SK-N-SH (cell line): ENCODE measurements at regions not wholly inside any gene's neighbourhood (a gene's known extent, or its start where the extent isn't known, plus 50 kb on each side); places are given as distances from the start of the nearest gene placed in this dataset.

Experiments used
- CTCF ChIA-PET: fragments of 300-600, 350-600 bp; formaldehyde crosslinking; extraction: SDS; loops from one replicate; lab custom pipeline; 2021; lab: Yijun Ruan, JAX
- POLR2A ChIA-PET: fragments of 350-600 bp; sonication (Branson Sonifier 250); formaldehyde crosslinking; extraction: SDS; loops from one replicate; lab custom pipeline; 2020; ENCODE audit warnings: antibody characterized with exemption, inconsistent platforms; lab: Yijun Ruan, JAX
- DNase-seq: peaks from one replicate; pipeline ENCODE4 v3.0.0; 2012
- H2AFZ ChIP-seq: fragments of 200-600 bp; sonication (generic); 2 replicates; pipeline ENCODE4 v1.8.1; 2016; ENCODE audit warnings: antibody characterized with exemption, mild to moderate bottlenecking, low read depth
- H3F3A ChIP-seq: fragments of 200-600 bp; sonication (generic); replicated peaks from 2 replicates; pipeline ENCODE3; 2016; ENCODE audit warnings: antibody characterized with exemption, mild to moderate bottlenecking; ENCODE audit not compliant: insufficient read depth
- H3K27ac ChIP-seq, 2 experiments: fragments of 200-500 bp in 1 of 2; fragments of 200-600 bp in 1 of 2; sonication (Bioruptor generic) in 1 of 2; sonication (generic), shearing (Covaris generic) in 1 of 2; 2 replicates each; pipeline versions ENCODE4 v1.5.1 to v1.6.1; 2014 to 2016; ENCODE audit warnings: low read depth in 2 of 2, inconsistent platforms in 1 of 2, low read length in 1 of 2, mild to moderate bottlenecking in 1 of 2, mixed read lengths in 1 of 2
- H3K27me3 ChIP-seq: fragments of 200-600 bp; sonication (generic), shearing (Covaris generic); 2 replicates; pipeline ENCODE4 v1.6.1; 2016; ENCODE audit warnings: mixed run types; ENCODE audit not compliant: insufficient read depth
- H3K36me3 ChIP-seq, 2 experiments: fragments of 200-500 bp in 1 of 2; fragments of 200-600 bp in 1 of 2; sonication (Bioruptor generic) in 1 of 2; sonication (generic) in 1 of 2; replicated peaks in 1 of 2; 2 replicates each; pipeline versions ENCODE3 to v1.5.1; 2014 to 2016; ENCODE audit warnings: low read length in 1 of 2, mild to moderate bottlenecking in 1 of 2; ENCODE audit not compliant: insufficient read depth in 2 of 2, control insufficient read depth in 1 of 2
- H3K4me1 ChIP-seq, 2 experiments: fragments of 200-500 bp in 1 of 2; fragments of 200-600 bp in 1 of 2; sonication (Bioruptor generic) in 1 of 2; sonication (generic), shearing (Covaris generic) in 1 of 2; 2 replicates each; pipeline versions ENCODE4 v1.5.1 to v1.6.1; 2014 to 2016; ENCODE audit warnings: low read depth in 1 of 2, low read length in 1 of 2, mixed run types in 1 of 2; ENCODE audit not compliant: insufficient read depth in 2 of 2, control insufficient read depth in 1 of 2
- H3K4me2 ChIP-seq: fragments of 200-600 bp; sonication (generic), shearing (Covaris generic); 2 replicates; pipeline ENCODE4 v1.6.1; 2017; ENCODE audit warnings: mixed run types
- H3K4me3 ChIP-seq, 2 experiments: fragments of 200-500 bp in 1 of 2; fragments of 200-600 bp in 1 of 2; sonication (Bioruptor generic) in 1 of 2; sonication (generic), shearing (Covaris generic) in 1 of 2; 2 replicates each; pipeline versions ENCODE4 v1.5.1 to v1.8.1; 2014 to 2016; ENCODE audit warnings: low read depth in 2 of 2, inconsistent platforms in 1 of 2, low read length in 1 of 2, mild to moderate bottlenecking in 1 of 2, mixed read lengths in 1 of 2, moderate library complexity in 1 of 2
- H3K79me2 ChIP-seq: fragments of 200-600 bp; sonication (generic); 2 replicates; pipeline ENCODE4 v1.8.1; 2017; ENCODE audit warnings: mild to moderate bottlenecking; ENCODE audit not compliant: insufficient read depth
- H3K9ac ChIP-seq: fragments of 200-600 bp; sonication (generic); 2 replicates; pipeline ENCODE4 v1.6.1; 2017; ENCODE audit warnings: mixed run types
- H3K9me2 ChIP-seq: fragments of 200-600 bp; sonication (generic); 2 replicates; pipeline ENCODE4 v1.6.1; 2017; ENCODE audit warnings: mixed run types
- H3K9me3 ChIP-seq: fragments of 200-600 bp; sonication (generic); 2 replicates; pipeline ENCODE4 v1.6.1; 2017; ENCODE audit warnings: mixed run types, mild to moderate bottlenecking, moderate library complexity
- H4K20me1 ChIP-seq: fragments of 200-600 bp; sonication (generic); 2 replicates; pipeline ENCODE4 v1.6.1; 2017; ENCODE audit warnings: mild to moderate bottlenecking, mixed run types; ENCODE audit not compliant: insufficient read depth
- ELF1 ChIP-seq: IDR thresholded peaks from 2 replicates; pipeline ENCODE4 v1.4.0; 2012
- EP300 ChIP-seq, 2 experiments: IDR thresholded peaks; 2 replicates each; pipeline versions ENCODE4 v1.4.0 to v1.6.1; 2012; ENCODE audit warnings: borderline replicate concordance in 1 of 2, low read depth in 1 of 2, low read length in 1 of 2
- EZH2phosphoT487 ChIP-seq: fragments of 200-600 bp; sonication (generic); IDR thresholded peaks from 2 replicates; pipeline ENCODE4 v1.6.1; 2017; ENCODE audit warnings: low read depth, mixed run types, mild to moderate bottlenecking, antibody characterized with exemption, moderate library complexity, borderline replicate concordance
- FOSL2 ChIP-seq: IDR thresholded peaks from 2 replicates; pipeline ENCODE4 v1.4.0; 2012; ENCODE audit warnings: low read depth, mild to moderate bottlenecking, moderate library complexity, borderline replicate concordance
- FOXM1 ChIP-seq: IDR thresholded peaks from 2 replicates; pipeline ENCODE4 v1.4.0; 2012; ENCODE audit warnings: low read depth, mild to moderate bottlenecking
- GABPA ChIP-seq: IDR thresholded peaks from 2 replicates; pipeline ENCODE4 v1.4.0; 2012; ENCODE audit warnings: low read depth, mild to moderate bottlenecking
- IRF3 ChIP-seq: fragments of 150-350 bp; IDR thresholded peaks from 2 replicates; pipeline ENCODE4 v1.6.1; 2016; ENCODE audit warnings: mild to moderate bottlenecking, low read depth, low read length
- MAX ChIP-seq: IDR thresholded peaks from 2 replicates; pipeline ENCODE4 v1.4.0; 2012; ENCODE audit warnings: low read depth
- MEF2A ChIP-seq: IDR thresholded peaks from 2 replicates; pipeline ENCODE4 v1.4.0; 2012; ENCODE audit warnings: low read depth, borderline replicate concordance
- NFIC ChIP-seq: IDR thresholded peaks from 2 replicates; pipeline ENCODE4 v1.4.0; 2012; ENCODE audit warnings: borderline replicate concordance
- NRF1 ChIP-seq: IDR thresholded peaks from 2 replicates; pipeline ENCODE4 v1.6.1; 2012; ENCODE audit warnings: low read depth, mild to moderate bottlenecking, low read length
- RAD21 ChIP-seq: IDR thresholded peaks from 2 replicates; pipeline ENCODE4 v1.6.1; 2012; ENCODE audit warnings: mild to moderate bottlenecking, low read length
- REST ChIP-seq: IDR thresholded peaks from 2 replicates; pipeline ENCODE4 v1.6.1; 2012; ENCODE audit warnings: mild to moderate bottlenecking, low read depth, low read length, moderate library complexity
- RFX5 ChIP-seq: IDR thresholded peaks from 2 replicates; pipeline ENCODE4 v1.6.1; 2012; ENCODE audit warnings: mild to moderate bottlenecking, improper control_type of control experiment, low read length
- SIN3A ChIP-seq: IDR thresholded peaks from 2 replicates; pipeline ENCODE4 v1.6.1; 2012; ENCODE audit warnings: low read depth, mild to moderate bottlenecking, low read length, moderate library complexity, borderline replicate concordance
- TAF1 ChIP-seq: IDR thresholded peaks from 2 replicates; pipeline ENCODE4 v1.6.1; 2012; ENCODE audit warnings: low read depth, mild to moderate bottlenecking, low read length, moderate library complexity, borderline replicate concordance
- TEAD4 ChIP-seq: IDR thresholded peaks from 2 replicates; pipeline ENCODE4 v1.4.0; 2012; ENCODE audit warnings: mild to moderate bottlenecking, borderline replicate concordance; ENCODE audit not compliant: insufficient read depth
- WGBS: methylation state at CpG from one replicate; pipeline ENCODE4 v1.1.6; 2017; ENCODE audit warnings: low lambda C conversion rate; 5-methylcytosine and 5-hydroxymethylcytosine counted together
- TF ChIP-seq, protein P1 (sequence below): IDR thresholded peaks from 2 replicates; pipeline ENCODE4; 2012
- TF ChIP-seq, protein P2 (sequence below): IDR thresholded peaks from 2 replicates; pipeline ENCODE4 v1.4.0; 2012; ENCODE audit warnings: low read depth, borderline replicate concordance
- TF ChIP-seq, protein P3 (sequence below): fragments of 150-350 bp; IDR thresholded peaks from 2 replicates; pipeline ENCODE4 v1.6.1; 2017; ENCODE audit warnings: antibody characterized with exemption, low read length, low read depth, borderline replicate concordance

GRCh38 chr6:145135702-145136101, 599.6 kb downstream of the EPM2A start:
- Histone ChIP-seq H3K9me3 (no peaks in the 10 kb centered on the region), H3K27me3 (no peaks in the 10 kb centered on the region), H3K4me2 (no peak overlapping the region), H3F3A (no peaks in the 10 kb centered on the region), H4K20me1 (no peaks in the 10 kb centered on the region), H3K4me3 (no peak overlapping the region), H3K27ac (no peak overlapping the region), H3K9ac (no peak overlapping the region), H3K79me2 (no peaks in the 10 kb centered on the region), H3K9me2 (no peaks in the 10 kb centered on the region), H2AFZ (no peak overlapping the region), H3K4me1 (peaks cover 0 to 9% of the 10 kb centered on the region in 2 experiments; a peak in 3 of 4 replicates), H3K36me3 (no peaks in the 10 kb centered on the region)
- ChIA-PET POLR2A (no interaction called here), CTCF (interaction anchor here (2.6 kb wide), 1 partner anchor 552 kb away, joined by 11 read pairs; no protein-coding TSS in a partner anchor)
- 58% methylated on average over 6 of the region's 6 CpGs for WGBS
- DNase-seq, result no peak
- no peak for TF ChIP-seq NFIC
- no peak for TF ChIP-seq MEF2A
- no peak for TF ChIP-seq ELF1
- TF ChIP-seq TEAD4, result no peak
- TF ChIP-seq EZH2phosphoT487, result no peak
- no peak for TF ChIP-seq RAD21
- TF ChIP-seq EP300 (IDR thresholded peaks at IDR 0.05; ENCODE audit: borderline replicate concordance in 1 of 2, low read depth in 1 of 2, low read length in 1 of 2), result no peak
- TF ChIP-seq TAF1, result no peak
- TF ChIP-seq, protein P1, sequence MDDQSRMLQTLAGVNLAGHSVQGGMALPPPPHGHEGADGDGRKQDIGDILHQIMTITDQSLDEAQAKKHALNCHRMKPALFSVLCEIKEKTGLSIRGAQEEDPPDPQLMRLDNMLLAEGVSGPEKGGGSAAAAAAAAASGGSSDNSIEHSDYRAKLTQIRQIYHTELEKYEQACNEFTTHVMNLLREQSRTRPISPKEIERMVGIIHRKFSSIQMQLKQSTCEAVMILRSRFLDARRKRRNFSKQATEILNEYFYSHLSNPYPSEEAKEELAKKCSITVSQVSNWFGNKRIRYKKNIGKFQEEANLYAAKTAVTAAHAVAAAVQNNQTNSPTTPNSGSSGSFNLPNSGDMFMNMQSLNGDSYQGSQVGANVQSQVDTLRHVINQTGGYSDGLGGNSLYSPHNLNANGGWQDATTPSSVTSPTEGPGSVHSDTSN, result no peak
- TF ChIP-seq, protein P2, sequence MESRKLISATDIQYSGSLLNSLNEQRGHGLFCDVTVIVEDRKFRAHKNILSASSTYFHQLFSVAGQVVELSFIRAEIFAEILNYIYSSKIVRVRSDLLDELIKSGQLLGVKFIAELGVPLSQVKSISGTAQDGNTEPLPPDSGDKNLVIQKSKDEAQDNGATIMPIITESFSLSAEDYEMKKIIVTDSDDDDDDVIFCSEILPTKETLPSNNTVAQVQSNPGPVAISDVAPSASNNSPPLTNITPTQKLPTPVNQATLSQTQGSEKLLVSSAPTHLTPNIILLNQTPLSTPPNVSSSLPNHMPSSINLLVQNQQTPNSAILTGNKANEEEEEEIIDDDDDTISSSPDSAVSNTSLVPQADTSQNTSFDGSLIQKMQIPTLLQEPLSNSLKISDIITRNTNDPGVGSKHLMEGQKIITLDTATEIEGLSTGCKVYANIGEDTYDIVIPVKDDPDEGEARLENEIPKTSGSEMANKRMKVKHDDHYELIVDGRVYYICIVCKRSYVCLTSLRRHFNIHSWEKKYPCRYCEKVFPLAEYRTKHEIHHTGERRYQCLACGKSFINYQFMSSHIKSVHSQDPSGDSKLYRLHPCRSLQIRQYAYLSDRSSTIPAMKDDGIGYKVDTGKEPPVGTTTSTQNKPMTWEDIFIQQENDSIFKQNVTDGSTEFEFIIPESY, result no peak
- TF ChIP-seq FOSL2, result no peak
- TF ChIP-seq REST, result no peak
- TF ChIP-seq GABPA, result no peak
- no peak for TF ChIP-seq MAX
- TF ChIP-seq IRF3, result no peak
- TF ChIP-seq NRF1, result no peak
- TF ChIP-seq SIN3A, result no peak
- no peak for TF ChIP-seq RFX5
- TF ChIP-seq FOXM1, result no peak
- TF ChIP-seq, protein P3, sequence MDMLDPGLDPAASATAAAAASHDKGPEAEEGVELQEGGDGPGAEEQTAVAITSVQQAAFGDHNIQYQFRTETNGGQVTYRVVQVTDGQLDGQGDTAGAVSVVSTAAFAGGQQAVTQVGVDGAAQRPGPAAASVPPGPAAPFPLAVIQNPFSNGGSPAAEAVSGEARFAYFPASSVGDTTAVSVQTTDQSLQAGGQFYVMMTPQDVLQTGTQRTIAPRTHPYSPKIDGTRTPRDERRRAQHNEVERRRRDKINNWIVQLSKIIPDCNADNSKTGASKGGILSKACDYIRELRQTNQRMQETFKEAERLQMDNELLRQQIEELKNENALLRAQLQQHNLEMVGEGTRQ, result no peak
